Endothelial cell of umbilical vein (primary cell): ENCODE measurements at regions not wholly inside any gene's neighbourhood (a gene's known extent, or its start where the extent isn't known, plus 50 kb on each side); places are given as distances from the start of the nearest gene placed in this dataset.

Source experiments
- BruUV-seq: library from RNA; stranded (reverse); fragments of 400-500 nt; replicated peaks from 2 replicates; lab custom pipeline; 2021; lab: Mats Ljungman, UMichigan
- CTCF ChIA-PET: fragments of 300-600, 350-600 bp; sonication (Branson Sonifier 250); formaldehyde crosslinking; loops from one replicate; lab custom pipeline; 2021; ENCODE audit warnings: antibody characterized with exemption, inconsistent platforms; lab: Charles Lee
- POLR2A ChIA-PET: fragments of 300-600, 350-600 bp; sonication (Branson Sonifier 250); formaldehyde crosslinking; loops from one replicate; lab custom pipeline; 2021; ENCODE audit warnings: antibody characterized with exemption, inconsistent platforms; lab: Charles Lee
- DNase-seq: peaks from one replicate; pipeline ENCODE4 v3.0.0-alpha.2; 2011; ENCODE audit warnings: low read depth, low spot score
- FAIRE-seq: peaks from 2 replicates; lab custom pipeline; 2011; peaks lifted over from hg19 to GRCh38; lab: Jason Lieb, UNC
- H2AFZ ChIP-seq: 2 replicates; pipeline ENCODE4 v1.6.0; 2012; ENCODE audit warnings: low read depth, low read length, control low read depth, inconsistent platforms
- H3K27ac ChIP-seq: 2 replicates; pipeline ENCODE4 v1.5.1; 2011; ENCODE audit warnings: low read depth, mild to moderate bottlenecking, control low read depth, low read length, moderate library complexity; ENCODE audit not compliant: insufficient read depth
- H3K27me3 ChIP-seq, 2 experiments: 2 replicates each; pipeline versions ENCODE4 v1.6.0 to v1.6.1; 2011; ENCODE audit warnings: low read length in 2 of 2, mixed read lengths in 1 of 2; ENCODE audit not compliant: control insufficient read depth in 2 of 2, insufficient read depth in 2 of 2
- H3K36me3 ChIP-seq, 2 experiments: 2 replicates in 1 of 2; 3 replicates in 1 of 2; pipeline ENCODE4 v1.5.1; 2011; ENCODE audit warnings: low read length in 2 of 2, mild to moderate bottlenecking in 1 of 2, moderate library complexity in 1 of 2; ENCODE audit not compliant: control insufficient read depth in 2 of 2, insufficient read depth in 2 of 2; ENCODE audit errors: extremely low read depth in 1 of 2
- H3K4me1 ChIP-seq: 3 replicates; pipeline ENCODE4 v1.5.1; 2011; ENCODE audit warnings: mild to moderate bottlenecking, low read length; ENCODE audit not compliant: control insufficient read depth, insufficient read depth; ENCODE audit errors: extremely low read depth
- H3K4me2 ChIP-seq: 2 replicates; pipeline ENCODE4 v1.6.1; 2011; ENCODE audit warnings: low read length, control low read depth, mixed read lengths; ENCODE audit not compliant: insufficient read depth
- H3K4me3 ChIP-seq, 3 experiments: fragments of 200-600 bp in 1 of 3; sonication (generic), shearing (Covaris generic) in 1 of 3; replicated peaks in 1 of 3; 2 replicates each; pipeline ENCODE4 v1.5.1; 2011 to 2016; ENCODE audit warnings: control low read depth in 3 of 3, low read length in 3 of 3, mild to moderate bottlenecking in 2 of 3, inconsistent platforms in 1 of 3, low read depth in 1 of 3, moderate library complexity in 1 of 3; ENCODE audit not compliant: insufficient read depth in 1 of 3
- H3K79me2 ChIP-seq: 2 replicates; pipeline ENCODE4 v1.6.0; 2012; ENCODE audit warnings: low read length, inconsistent platforms; ENCODE audit not compliant: control insufficient read depth, insufficient read depth
- H3K9ac ChIP-seq: replicated peaks from 2 replicates; pipeline ENCODE3; 2011; ENCODE audit warnings: low read length, control low read depth; ENCODE audit not compliant: insufficient read depth; ENCODE audit errors: extremely low read depth
- H3K9me1 ChIP-seq: replicated peaks from 3 replicates; pipeline ENCODE4 v1.6.0; 2011; ENCODE audit warnings: mild to moderate bottlenecking, low read length; ENCODE audit not compliant: control insufficient read depth, insufficient read depth; ENCODE audit errors: extremely low read depth
- H3K9me3 ChIP-seq: replicated peaks from 2 replicates; pipeline ENCODE4 v1.5.1; 2012; ENCODE audit warnings: low read length, inconsistent platforms; ENCODE audit not compliant: control insufficient read depth, insufficient read depth
- H4K20me1 ChIP-seq: replicated peaks from 2 replicates; pipeline ENCODE3; 2011; ENCODE audit warnings: mild to moderate bottlenecking, low read length; ENCODE audit not compliant: control insufficient read depth, insufficient read depth; ENCODE audit errors: extremely low read depth
- EZH2 ChIP-seq: IDR thresholded peaks from 2 replicates; pipeline ENCODE4 v1.6.1; 2012; ENCODE audit warnings: borderline replicate concordance, low read depth, mild to moderate bottlenecking, moderate library complexity, low read length, inconsistent platforms; ENCODE audit not compliant: severe bottlenecking
- FOS ChIP-seq: IDR thresholded peaks from 2 replicates; pipeline ENCODE4 v1.6.1; 2011; ENCODE audit warnings: mild to moderate bottlenecking, low read length, moderate library complexity, borderline replicate concordance; ENCODE audit not compliant: insufficient read depth
- GATA2 ChIP-seq: IDR thresholded peaks from 2 replicates; pipeline ENCODE4 v1.7.0; 2011; ENCODE audit warnings: low read depth, mild to moderate bottlenecking, moderate library complexity, mixed read lengths, low read length; ENCODE audit not compliant: insufficient read length, insufficient read depth
- JUN ChIP-seq: IDR thresholded peaks from 2 replicates; pipeline ENCODE4 v1.6.1; 2011; ENCODE audit warnings: borderline replicate concordance, low read depth; ENCODE audit not compliant: insufficient read length, insufficient read depth
- MAX ChIP-seq: IDR thresholded peaks from 2 replicates; pipeline ENCODE4 v1.6.1; 2011; ENCODE audit not compliant: insufficient read depth, insufficient read length
- MYC ChIP-seq: IDR thresholded peaks from one replicate; pipeline ENCODE4 v1.6.1; 2011; ENCODE audit warnings: mild to moderate bottlenecking, low read depth, low read length
- POLR2A ChIP-seq: IDR thresholded peaks from 2 replicates; pipeline ENCODE4 v1.6.1; 2012; ENCODE audit warnings: low read depth, mild to moderate bottlenecking, control low read depth, low read length
- dilution Hi-C: fragments of 300-500 bp; cut with MboI; formaldehyde crosslinking; loops from one replicate; pipeline ENCODE4 v1.15.0; 2019; ENCODE audit warnings: low sequenced_read_pairs; ENCODE audit not compliant: extremely low pct_ligation_motif_present
- intact Hi-C: fragments of 100-400 bp; cut with micrococcal nuclease; formaldehyde crosslinking; loops from one replicate; pipeline ENCODE4 v1.10.0; 2022
- TF ChIP-seq, protein P1 (sequence below), 2 donors: IDR thresholded peaks; 1 replicate in 1 of 2; 2 replicates in 1 of 2; pipeline ENCODE4 v1.5.1; 2011; ENCODE audit warnings: low read length in 2 of 2, mild to moderate bottlenecking in 2 of 2, moderate library complexity in 2 of 2, control low read depth in 1 of 2, inconsistent platforms in 1 of 2, low read depth in 1 of 2; ENCODE audit not compliant: insufficient read depth in 1 of 2; ENCODE audit errors: extremely low read depth in 1 of 2

DNA sequence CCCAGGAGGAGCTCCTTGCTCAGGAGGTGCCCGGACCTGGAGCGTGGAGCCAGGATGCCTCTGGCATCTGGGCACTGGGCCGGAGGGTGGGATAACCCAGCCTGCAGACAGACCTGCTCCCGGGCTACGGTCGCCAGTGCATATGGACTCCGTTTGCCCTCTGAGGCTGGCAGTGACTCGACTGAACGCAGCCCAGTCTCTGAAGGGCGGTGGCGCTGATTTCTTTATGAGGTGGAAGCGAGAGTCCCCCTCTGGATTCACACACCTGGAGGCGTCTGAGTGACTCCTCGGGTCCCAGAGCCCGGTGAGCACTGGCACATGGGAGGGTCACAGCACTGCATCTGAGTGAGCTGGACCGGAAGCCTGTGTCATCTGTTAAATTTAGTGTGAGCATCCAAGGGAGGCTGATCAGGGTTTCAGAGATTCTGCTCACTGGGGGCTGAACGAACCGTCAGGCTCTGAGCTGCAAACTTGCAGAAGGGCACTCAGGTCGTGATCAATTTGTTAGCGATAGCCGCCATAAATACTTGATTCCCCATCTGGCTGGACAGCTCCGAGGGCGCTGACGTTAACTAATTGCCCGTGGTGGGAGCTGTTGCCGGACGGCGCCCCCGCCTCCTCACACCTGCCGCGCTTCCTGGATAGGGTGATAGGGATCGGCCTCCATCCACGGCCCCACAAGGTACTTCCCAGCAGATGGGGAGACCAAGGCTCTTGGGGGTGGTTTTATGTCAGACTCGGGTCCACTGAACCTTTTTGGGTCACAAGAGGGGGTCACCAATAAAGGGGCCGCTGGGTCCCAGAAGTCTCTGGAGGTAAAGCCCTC lies 60.7 kb upstream of the TTC34 start:
- no peaks in the 10 kb centered on the region for H3K4me1 ChIP-seq
- dilution Hi-C loops (no loop called here), intact Hi-C loops (no loop called here)
- no peaks in the 10 kb centered on the region for H4K20me1 ChIP-seq
- no peak overlapping the region for H2AFZ ChIP-seq
- TF ChIP-seq MYC (no peak), MAX (no peak), EZH2 (no peak)
- no peaks in the 10 kb centered on the region for H3K79me2 ChIP-seq
- DNase-seq (no peak), FAIRE-seq (no peak)
- CTCF ChIA-PET = no interaction called here
- H3K27ac ChIP-seq = no peak overlapping the region
- no TSS peak for BruUV-seq
- no peak overlapping the region for H3K9ac ChIP-seq
- H3K27me3 ChIP-seq = no peaks in the 10 kb centered on the region
- peaks cover 8% of the 10 kb centered on the region for H3K9me3 ChIP-seq
- H3K36me3 ChIP-seq = no peaks in the 10 kb centered on the region
- no peak overlapping the region for H3K4me3 ChIP-seq
- POLR2A ChIA-PET = no interaction called here
- no peak overlapping the region for H3K4me2 ChIP-seq
- H3K9me1 ChIP-seq = no peaks in the 10 kb centered on the region

DNA sequence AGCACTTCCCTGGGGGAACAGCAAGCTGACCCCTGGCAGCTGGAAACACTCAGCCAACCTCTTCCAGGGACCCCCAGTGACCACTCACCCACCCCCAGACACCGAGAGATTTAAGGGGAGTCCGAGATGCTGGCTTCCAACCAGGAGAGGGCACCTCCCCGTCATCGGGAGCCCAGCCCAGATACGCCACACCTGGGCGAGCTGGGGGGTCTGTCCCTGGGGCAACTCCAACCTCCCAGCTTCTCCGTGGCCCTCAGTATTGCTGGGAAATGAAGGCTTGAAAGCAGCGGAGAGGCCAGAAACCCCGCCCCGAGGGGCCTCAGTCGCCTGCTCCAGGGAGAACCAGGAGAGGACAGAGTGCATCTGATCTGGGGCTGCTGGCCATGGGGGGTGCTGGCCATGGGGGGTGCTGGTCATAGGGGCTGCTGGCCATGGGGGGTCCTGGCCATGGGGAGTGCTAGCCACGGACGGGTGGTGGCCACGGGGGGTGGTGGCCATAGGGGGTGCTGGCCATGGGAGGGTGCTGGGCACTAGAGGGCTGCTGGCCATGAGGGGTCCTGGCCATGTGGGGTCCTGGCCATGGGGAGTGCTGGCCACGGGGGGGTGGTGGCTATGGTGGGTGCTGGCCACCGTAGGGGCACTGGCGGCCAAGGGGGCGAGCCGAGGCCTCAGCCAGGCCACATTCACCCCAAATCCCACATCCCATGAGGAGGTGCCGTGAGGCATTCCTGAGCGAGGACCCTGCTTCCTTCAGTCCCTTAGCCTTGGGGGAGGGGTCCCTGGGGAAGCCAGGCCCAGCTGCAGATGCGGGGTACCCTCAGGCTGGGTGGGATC lies 61.5 kb upstream of the TTC34 start:
- Histone ChIP-seq H3K27ac (no peak overlapping the region), H4K20me1 (no peaks in the 10 kb centered on the region), H3K4me3 (no peak overlapping the region), H3K9me3 (peaks cover 3% of the 10 kb centered on the region), H3K4me2 (no peak overlapping the region), H3K4me1 (no peaks in the 10 kb centered on the region), H3K9me1 (no peaks in the 10 kb centered on the region), H2AFZ (no peak overlapping the region), H3K36me3 (no peaks in the 10 kb centered on the region), H3K9ac (no peak overlapping the region), H3K27me3 (no peaks in the 10 kb centered on the region), H3K79me2 (no peaks in the 10 kb centered on the region)
- no peak for FAIRE-seq
- CTCF ChIA-PET = no interaction called here
- BruUV-seq = no TSS peak
- TF ChIP-seq POLR2A (no peak), GATA2 (no peak), EZH2 (no peak), MAX (no peak), JUN (no peak), FOS (no peak), MYC (no peak)
- TF ChIP-seq, protein P1, sequence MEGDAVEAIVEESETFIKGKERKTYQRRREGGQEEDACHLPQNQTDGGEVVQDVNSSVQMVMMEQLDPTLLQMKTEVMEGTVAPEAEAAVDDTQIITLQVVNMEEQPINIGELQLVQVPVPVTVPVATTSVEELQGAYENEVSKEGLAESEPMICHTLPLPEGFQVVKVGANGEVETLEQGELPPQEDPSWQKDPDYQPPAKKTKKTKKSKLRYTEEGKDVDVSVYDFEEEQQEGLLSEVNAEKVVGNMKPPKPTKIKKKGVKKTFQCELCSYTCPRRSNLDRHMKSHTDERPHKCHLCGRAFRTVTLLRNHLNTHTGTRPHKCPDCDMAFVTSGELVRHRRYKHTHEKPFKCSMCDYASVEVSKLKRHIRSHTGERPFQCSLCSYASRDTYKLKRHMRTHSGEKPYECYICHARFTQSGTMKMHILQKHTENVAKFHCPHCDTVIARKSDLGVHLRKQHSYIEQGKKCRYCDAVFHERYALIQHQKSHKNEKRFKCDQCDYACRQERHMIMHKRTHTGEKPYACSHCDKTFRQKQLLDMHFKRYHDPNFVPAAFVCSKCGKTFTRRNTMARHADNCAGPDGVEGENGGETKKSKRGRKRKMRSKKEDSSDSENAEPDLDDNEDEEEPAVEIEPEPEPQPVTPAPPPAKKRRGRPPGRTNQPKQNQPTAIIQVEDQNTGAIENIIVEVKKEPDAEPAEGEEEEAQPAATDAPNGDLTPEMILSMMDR (IDR thresholded peaks at IDR 0.05; ENCODE audit: extremely low read depth in 1 of 2, insufficient read depth in 1 of 2, low read depth in 1 of 2, low read length in 2 of 2) = no peak
- intact Hi-C loops = no loop called here
- POLR2A ChIA-PET = no interaction called here
- dilution Hi-C loops = no loop called here
- DNase-seq = no peak
